Natural killer cell (primary cell): ENCODE measurements at regions not wholly inside any gene's neighbourhood (a gene's known extent, or its start where the extent isn't known, plus 50 kb on each side); places are given as distances from the start of the nearest gene placed in this dataset.
"Not testable (repeated sequence)": the region's sequence is repeated elsewhere in the genome, so short reads cannot be mapped to it uniquely, and the experiment has no call there.

Experiments used
- ATAC-seq, 3 donors: fragments of 150-1000 bp in 2 of 3; fragments of 200-7000 bp in 1 of 3; cut with Tn5 transposase; 1 replicate in 1 of 3; 2 replicates in 2 of 3; pipeline ENCODE4 v1.10.0; 2021; ENCODE audit warnings: mild to moderate bottlenecking in 2 of 3, moderate library complexity in 2 of 3
- DNase-seq, 2 donors: peaks; one replicate each; pipeline versions ENCODE4 v3.0.0 to v3.0.0-alpha.2; 2013 to 2021; ENCODE audit warnings: mixed read lengths in 1 of 2
- H3K27ac ChIP-seq: one replicate; pipeline ENCODE4 v1.5.1; 2013; ENCODE audit warnings: mild to moderate bottlenecking, low read length
- H3K27me3 ChIP-seq: one replicate; pipeline ENCODE4 v1.6.1; 2013; ENCODE audit warnings: low read length; ENCODE audit not compliant: control insufficient read depth, insufficient read depth
- H3K36me3 ChIP-seq: one replicate; pipeline ENCODE4 v1.6.1; 2013; ENCODE audit warnings: low read length; ENCODE audit not compliant: control insufficient read depth, insufficient read depth
- H3K4me1 ChIP-seq: one replicate; pipeline ENCODE4 v1.6.1; 2013; ENCODE audit warnings: low read length; ENCODE audit not compliant: control insufficient read depth, insufficient read depth
- H3K4me3 ChIP-seq: one replicate; pipeline ENCODE4 v1.5.1; 2013; ENCODE audit warnings: low read length
- H3K9me3 ChIP-seq: one replicate; pipeline ENCODE4 v1.6.1; 2013; ENCODE audit warnings: low read length; ENCODE audit not compliant: control insufficient read depth, insufficient read depth
- H3K27ac Mint-ChIP-seq, 2 donors: one replicate each; pipeline ENCODE4 v1.8.0; 2022; ENCODE audit warnings: mild to moderate bottlenecking in 2 of 2, mixed read lengths in 2 of 2, moderate library complexity in 1 of 2
- H3K27me3 Mint-ChIP-seq, 2 donors: one replicate each; pipeline ENCODE4 v1.8.0; 2022; ENCODE audit warnings: low read depth in 2 of 2, mixed read lengths in 2 of 2
- H3K36me3 Mint-ChIP-seq: one replicate; pipeline ENCODE4 v1.8.0; 2022; ENCODE audit warnings: mixed read lengths
- H3K4me1 Mint-ChIP-seq, 2 donors: one replicate each; pipeline ENCODE4 v1.8.0; 2022; ENCODE audit warnings: mixed read lengths in 2 of 2
- H3K4me3 Mint-ChIP-seq: one replicate; pipeline ENCODE4 v1.8.0; 2022; ENCODE audit warnings: mild to moderate bottlenecking, moderate library complexity, mixed read lengths
- H3K9me3 Mint-ChIP-seq, 2 donors: one replicate each; pipeline ENCODE4 v1.8.0; 2022; ENCODE audit warnings: mixed read lengths in 2 of 2
- WGBS: methylation state at CpG from one replicate; pipeline ENCODE4 v1.1.7; 2013; ENCODE audit warnings: missing lambda C conversion rate; ENCODE audit not compliant: insufficient coverage; 5-methylcytosine and 5-hydroxymethylcytosine counted together
- intact Hi-C: fragments of 100-400 bp; cut with micrococcal nuclease; formaldehyde crosslinking; loops from one replicate; pipeline ENCODE4 v1.14.2; 2022
- TF ChIP-seq, protein P1 (sequence below): fragments of 200-600 bp; IDR thresholded peaks from one replicate; pipeline ENCODE4 v1.8.0; 2022; ENCODE audit warnings: antibody characterized with exemption

DNA sequence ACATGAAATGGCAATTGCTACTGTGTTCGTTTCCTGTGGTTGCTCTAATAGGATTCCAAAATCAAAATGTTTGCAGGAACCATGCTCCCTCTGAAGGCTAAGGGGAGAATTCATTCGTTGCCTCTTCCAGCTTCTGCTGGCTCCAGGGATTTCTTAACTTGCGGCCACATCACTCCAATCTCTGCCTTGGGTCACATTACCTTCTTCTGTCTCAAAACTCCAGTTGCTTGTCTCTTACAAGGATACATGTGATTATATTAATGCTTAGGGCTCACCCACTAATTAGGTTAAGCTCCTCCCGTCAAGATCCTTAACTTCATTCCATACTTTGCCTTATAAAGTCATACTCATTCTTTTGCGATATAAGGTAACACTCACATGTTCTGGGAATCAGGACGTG lies 208.4 kb downstream of the RBM46 start:
- DNase-seq (no peak), ATAC-seq (no peak)
- no peaks in the 10 kb centered on the region for H3K4me1 Mint-ChIP-seq
- no peaks in the 10 kb centered on the region for H3K27me3 Mint-ChIP-seq
- TF ChIP-seq, protein P1, sequence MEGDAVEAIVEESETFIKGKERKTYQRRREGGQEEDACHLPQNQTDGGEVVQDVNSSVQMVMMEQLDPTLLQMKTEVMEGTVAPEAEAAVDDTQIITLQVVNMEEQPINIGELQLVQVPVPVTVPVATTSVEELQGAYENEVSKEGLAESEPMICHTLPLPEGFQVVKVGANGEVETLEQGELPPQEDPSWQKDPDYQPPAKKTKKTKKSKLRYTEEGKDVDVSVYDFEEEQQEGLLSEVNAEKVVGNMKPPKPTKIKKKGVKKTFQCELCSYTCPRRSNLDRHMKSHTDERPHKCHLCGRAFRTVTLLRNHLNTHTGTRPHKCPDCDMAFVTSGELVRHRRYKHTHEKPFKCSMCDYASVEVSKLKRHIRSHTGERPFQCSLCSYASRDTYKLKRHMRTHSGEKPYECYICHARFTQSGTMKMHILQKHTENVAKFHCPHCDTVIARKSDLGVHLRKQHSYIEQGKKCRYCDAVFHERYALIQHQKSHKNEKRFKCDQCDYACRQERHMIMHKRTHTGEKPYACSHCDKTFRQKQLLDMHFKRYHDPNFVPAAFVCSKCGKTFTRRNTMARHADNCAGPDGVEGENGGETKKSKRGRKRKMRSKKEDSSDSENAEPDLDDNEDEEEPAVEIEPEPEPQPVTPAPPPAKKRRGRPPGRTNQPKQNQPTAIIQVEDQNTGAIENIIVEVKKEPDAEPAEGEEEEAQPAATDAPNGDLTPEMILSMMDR, result no peak
- peaks cover 0 to 2% of the 10 kb centered on the region in 2 donors for H3K9me3 Mint-ChIP-seq
- no peak overlapping the region for H3K4me3 Mint-ChIP-seq
- no peak overlapping the region for H3K27ac Mint-ChIP-seq
- intact Hi-C loops, result no loop called here
- H3K4me1 ChIP-seq, result no peaks in the 10 kb centered on the region
- WGBS, result 86% methylated on average over 6 of the region's 6 CpGs
- no peaks in the 10 kb centered on the region for H3K9me3 ChIP-seq
- no peaks in the 10 kb centered on the region for H3K36me3 Mint-ChIP-seq
- H3K4me3 ChIP-seq, result no peak overlapping the region
- no peak overlapping the region for H3K27ac ChIP-seq
- H3K27me3 ChIP-seq, result no peaks in the 10 kb centered on the region
- no peaks in the 10 kb centered on the region for H3K36me3 ChIP-seq

DNA sequence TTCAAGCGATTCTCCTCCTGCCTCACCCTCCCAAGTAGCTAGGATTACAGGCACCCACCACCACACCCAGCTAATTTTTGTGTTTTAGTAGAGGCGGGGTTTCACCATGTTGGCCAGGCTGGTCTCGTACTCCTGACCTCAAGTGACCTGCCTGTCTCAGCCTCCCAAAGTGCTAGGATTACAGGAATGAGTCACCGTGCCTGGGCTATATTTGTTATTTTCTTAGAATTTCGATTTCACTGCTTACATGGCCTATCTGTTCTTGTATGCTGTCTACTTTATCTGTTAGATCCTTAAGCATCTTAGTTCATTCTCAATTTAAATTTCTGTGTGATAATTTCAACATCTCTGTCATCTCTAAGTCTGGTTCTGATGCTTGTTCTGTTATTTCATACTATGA lies 210.6 kb upstream of the NPY2R start:
- H3K36me3 ChIP-seq, ATAC-seq, intact Hi-C loops, H3K27ac ChIP-seq, H3K4me1 Mint-ChIP-seq, H3K9me3 Mint-ChIP-seq, H3K27me3 Mint-ChIP-seq, H3K4me1 ChIP-seq, H3K4me3 Mint-ChIP-seq, DNase-seq, H3K27me3 ChIP-seq, H3K36me3 Mint-ChIP-seq, H3K9me3 ChIP-seq, H3K4me3 ChIP-seq, H3K27ac Mint-ChIP-seq: not testable (repeated sequence)
- WGBS, result 83% methylated on average over 5 of the region's 5 CpGs

DNA sequence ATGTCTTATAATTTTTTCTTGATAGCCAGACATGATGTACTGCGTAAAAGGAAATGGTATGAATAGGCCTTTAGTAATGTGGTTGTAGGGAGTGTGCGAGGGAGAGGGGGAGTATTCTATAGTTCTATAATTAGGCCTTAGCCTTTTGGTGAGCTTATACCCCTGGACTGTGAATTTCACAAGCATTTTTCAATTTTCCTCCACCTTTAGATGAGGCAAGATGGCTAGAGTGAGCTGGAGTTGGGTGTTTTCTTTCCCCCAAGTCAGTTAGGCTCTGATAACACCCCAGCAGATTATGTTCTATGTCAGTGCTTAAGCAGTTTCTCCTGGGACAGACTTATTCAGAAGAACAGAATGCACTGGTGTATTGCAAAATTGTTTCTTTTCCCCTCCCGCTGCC lies 210.2 kb upstream of the NPY2R start:
- no peak overlapping the region for H3K4me3 Mint-ChIP-seq
- no peaks in the 10 kb centered on the region for H3K4me1 Mint-ChIP-seq
- Histone ChIP-seq H3K27me3 (no peaks in the 10 kb centered on the region), H3K4me1 (no peaks in the 10 kb centered on the region), H3K9me3 (no peaks in the 10 kb centered on the region), H3K27ac (no peak overlapping the region), H3K4me3 (no peak overlapping the region), H3K36me3 (no peaks in the 10 kb centered on the region)
- TF ChIP-seq, protein P1, result no peak
- peaks cover 6 to 7% of the 10 kb centered on the region in 2 donors for H3K9me3 Mint-ChIP-seq
- H3K36me3 Mint-ChIP-seq, result no peaks in the 10 kb centered on the region
- H3K27ac Mint-ChIP-seq, result no peak overlapping the region
- intact Hi-C loops, result no loop called here
- no peak for DNase-seq
- no peak for ATAC-seq
- WGBS, result 94% methylated on average over 3 of the region's 3 CpGs
- no peaks in the 10 kb centered on the region for H3K27me3 Mint-ChIP-seq

DNA sequence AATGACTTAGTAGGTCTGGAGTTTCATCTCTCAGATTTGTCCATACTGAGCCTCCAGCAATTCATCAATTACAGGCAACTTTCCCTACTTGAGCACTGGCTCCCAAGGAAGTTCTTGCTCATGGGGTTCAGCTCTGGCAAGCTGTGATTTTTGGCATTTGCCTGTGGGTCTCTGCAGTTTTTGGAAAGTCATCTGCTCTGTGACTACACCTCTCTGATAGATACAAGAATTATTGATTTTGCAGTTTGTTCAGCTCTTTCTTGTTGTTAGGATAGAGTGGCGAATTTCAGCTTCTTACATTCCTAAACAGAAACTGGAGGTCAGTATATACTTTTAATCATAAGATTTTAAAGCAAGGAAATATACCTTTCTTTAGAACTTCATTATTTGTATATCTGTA lies 209.7 kb upstream of the NPY2R start:
- no peak overlapping the region for H3K27ac ChIP-seq
- no peaks in the 10 kb centered on the region for H3K27me3 ChIP-seq
- no peak overlapping the region for H3K4me3 ChIP-seq
- intact Hi-C loops, result no loop called here
- TF ChIP-seq, protein P1, result no peak
- no peak overlapping the region for H3K4me3 Mint-ChIP-seq
- H3K27ac Mint-ChIP-seq, result no peak overlapping the region
- H3K9me3 Mint-ChIP-seq, result peaks cover 6 to 7% of the 10 kb centered on the region in 2 donors
- no peak for ATAC-seq
- H3K36me3 Mint-ChIP-seq, result no peaks in the 10 kb centered on the region
- no peaks in the 10 kb centered on the region for H3K4me1 ChIP-seq
- no peaks in the 10 kb centered on the region for H3K27me3 Mint-ChIP-seq
- WGBS, result no CpG with 5 or more reads among the region's 1 CpG
- no peaks in the 10 kb centered on the region for H3K9me3 ChIP-seq
- DNase-seq, result no peak
- H3K36me3 ChIP-seq, result no peaks in the 10 kb centered on the region
- H3K4me1 Mint-ChIP-seq, result no peaks in the 10 kb centered on the region
